Smooth muscle cell (in vitro differentiated cells): ENCODE measurements at regions not wholly inside any gene's neighbourhood (a gene's known extent, or its start where the extent isn't known, plus 50 kb on each side); places are given as distances from the start of the nearest gene placed in this dataset.

Experiments used
- DNase-seq: peaks from one replicate; lab custom pipeline; 2025; ENCODE audit not compliant: unreplicated experiment; lab: John Stamatoyannopoulos, UW
- H2AFZ ChIP-seq: fragments of 200-600 bp; sonication (generic); 2 replicates; pipeline ENCODE4 v1.6.0; 2016; ENCODE audit warnings: antibody characterized with exemption, low read depth, mild to moderate bottlenecking
- H3F3A ChIP-seq: fragments of 200-600 bp; sonication (generic); 2 replicates; pipeline ENCODE4 v1.6.0; 2017; ENCODE audit warnings: antibody characterized with exemption, low read depth
- H3K27ac ChIP-seq: fragments of 200-600 bp; sonication (generic); 2 replicates; pipeline ENCODE4 v1.5.1; 2016; ENCODE audit warnings: low read depth, mild to moderate bottlenecking
- H3K27me3 ChIP-seq: fragments of 200-600 bp; sonication (generic); 2 replicates; pipeline ENCODE4 v1.6.1; 2016; ENCODE audit warnings: low read depth, mild to moderate bottlenecking
- H3K36me3 ChIP-seq: fragments of 200-600 bp; sonication (generic); 2 replicates; pipeline ENCODE4 v1.5.1; 2016; ENCODE audit warnings: low read depth
- H3K4me1 ChIP-seq: fragments of 200-600 bp; sonication (generic); 2 replicates; pipeline ENCODE4 v1.5.1; 2016; ENCODE audit warnings: low read depth
- H3K4me2 ChIP-seq: fragments of 200-600 bp; sonication (generic); 2 replicates; pipeline ENCODE4 v1.6.0; 2016; ENCODE audit warnings: mild to moderate bottlenecking
- H3K4me3 ChIP-seq: fragments of 200-600 bp; sonication (generic); 2 replicates; pipeline ENCODE4 v1.5.1; 2016; ENCODE audit warnings: mild to moderate bottlenecking
- H3K79me2 ChIP-seq: fragments of 200-600 bp; sonication (generic); 2 replicates; pipeline ENCODE4 v1.6.0; 2016; ENCODE audit warnings: low read depth, mild to moderate bottlenecking
- H3K9ac ChIP-seq: fragments of 200-600 bp; sonication (generic); 2 replicates; pipeline ENCODE4 v1.6.0; 2016; ENCODE audit warnings: low read depth
- H3K9me3 ChIP-seq: fragments of 200-600 bp; sonication (generic); replicated peaks from 2 replicates; pipeline ENCODE4 v1.5.1; 2016; ENCODE audit warnings: low read depth
- H4K20me1 ChIP-seq: fragments of 200-600 bp; sonication (generic); 2 replicates; pipeline ENCODE4 v1.6.0; 2016; ENCODE audit warnings: low read depth
- WGBS: methylation state at CpG from one replicate; pipeline ENCODE4 v1.1.7; 2016; ENCODE audit warnings: low lambda C conversion rate; 5-methylcytosine and 5-hydroxymethylcytosine counted together
- TF ChIP-seq, protein P1 (sequence below): fragments of 200-600 bp; sonication (generic); IDR thresholded peaks from 2 replicates; pipeline ENCODE4 v1.5.1; 2017; ENCODE audit warnings: borderline replicate concordance, mild to moderate bottlenecking, antibody characterized with exemption; ENCODE audit not compliant: insufficient read depth, poor library complexity, severe bottlenecking

DNA sequence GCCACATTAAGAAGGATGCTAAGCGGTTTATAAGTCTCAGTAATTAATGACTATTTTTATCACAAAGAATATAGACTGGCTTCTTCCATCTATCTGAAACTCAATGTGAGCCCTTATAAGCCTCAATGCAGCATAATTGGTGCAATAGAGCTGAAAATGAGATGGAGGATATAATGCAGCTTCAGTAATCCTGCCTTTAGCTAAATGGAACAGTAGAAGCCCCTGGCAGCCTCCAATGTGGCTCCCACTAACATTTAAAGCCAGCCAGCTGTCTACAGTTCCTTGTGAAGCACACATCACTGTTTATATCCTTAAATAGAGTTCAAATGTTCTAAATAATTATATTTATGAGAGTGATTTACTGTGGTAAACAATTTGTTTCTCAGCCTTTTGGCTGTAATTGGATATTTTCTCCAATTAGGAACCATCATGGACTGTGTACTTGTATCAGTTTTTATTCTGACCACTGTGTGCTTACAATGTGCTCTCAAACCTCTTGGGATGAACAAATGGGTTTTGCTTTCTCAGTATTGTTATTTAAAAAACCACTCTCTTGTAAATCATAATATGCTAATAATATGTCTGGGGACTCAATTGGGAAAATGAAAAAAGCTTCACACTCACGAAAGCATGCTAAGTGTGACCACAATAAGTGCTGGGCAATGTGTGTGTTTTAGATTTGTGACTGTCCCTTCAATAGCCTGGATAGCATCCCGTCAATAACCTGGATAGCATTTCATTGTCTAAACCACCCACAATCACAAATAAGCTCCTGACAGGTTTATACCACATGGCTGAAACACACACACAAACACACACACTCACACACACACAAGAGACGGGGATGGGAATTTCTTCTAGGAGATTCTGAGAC lies 366.6 kb downstream of the GBE1 start:
- H3K36me3 ChIP-seq, result no peaks in the 10 kb centered on the region

DNA sequence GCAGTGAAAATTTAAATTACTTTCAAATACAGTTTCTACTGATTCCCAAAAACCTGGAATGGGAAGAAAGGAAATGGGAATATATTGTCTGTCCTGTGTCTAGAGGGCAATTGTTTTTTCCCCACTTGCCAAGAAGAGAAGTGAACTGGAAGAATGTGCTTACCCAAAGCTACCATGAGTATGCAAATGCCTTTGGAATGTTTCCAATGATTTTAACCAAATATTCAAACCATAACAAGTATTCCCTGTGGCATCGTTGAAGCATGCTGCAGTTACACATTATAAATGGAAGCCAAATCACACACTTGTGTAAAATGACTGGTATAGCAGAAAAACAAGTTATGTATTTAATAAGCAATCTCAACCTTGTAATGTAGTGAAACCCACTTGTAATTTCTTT lies 368.2 kb downstream of the GBE1 start:
- Histone ChIP-seq H3K4me3 (no peak overlapping the region), H3K27ac (no peak overlapping the region), H3K27me3 (no peaks in the 10 kb centered on the region), H4K20me1 (no peaks in the 10 kb centered on the region), H2AFZ (no peak overlapping the region), H3K4me1 (no peaks in the 10 kb centered on the region), H3K79me2 (no peaks in the 10 kb centered on the region), H3K4me2 (no peak overlapping the region), H3F3A (no peaks in the 10 kb centered on the region), H3K36me3 (no peaks in the 10 kb centered on the region), H3K9me3 (no peaks in the 10 kb centered on the region), H3K9ac (no peak overlapping the region)
- no peak for DNase-seq
- WGBS, result 85% methylated on average over 1 of the region's 1 CpG
- TF ChIP-seq, protein P1, sequence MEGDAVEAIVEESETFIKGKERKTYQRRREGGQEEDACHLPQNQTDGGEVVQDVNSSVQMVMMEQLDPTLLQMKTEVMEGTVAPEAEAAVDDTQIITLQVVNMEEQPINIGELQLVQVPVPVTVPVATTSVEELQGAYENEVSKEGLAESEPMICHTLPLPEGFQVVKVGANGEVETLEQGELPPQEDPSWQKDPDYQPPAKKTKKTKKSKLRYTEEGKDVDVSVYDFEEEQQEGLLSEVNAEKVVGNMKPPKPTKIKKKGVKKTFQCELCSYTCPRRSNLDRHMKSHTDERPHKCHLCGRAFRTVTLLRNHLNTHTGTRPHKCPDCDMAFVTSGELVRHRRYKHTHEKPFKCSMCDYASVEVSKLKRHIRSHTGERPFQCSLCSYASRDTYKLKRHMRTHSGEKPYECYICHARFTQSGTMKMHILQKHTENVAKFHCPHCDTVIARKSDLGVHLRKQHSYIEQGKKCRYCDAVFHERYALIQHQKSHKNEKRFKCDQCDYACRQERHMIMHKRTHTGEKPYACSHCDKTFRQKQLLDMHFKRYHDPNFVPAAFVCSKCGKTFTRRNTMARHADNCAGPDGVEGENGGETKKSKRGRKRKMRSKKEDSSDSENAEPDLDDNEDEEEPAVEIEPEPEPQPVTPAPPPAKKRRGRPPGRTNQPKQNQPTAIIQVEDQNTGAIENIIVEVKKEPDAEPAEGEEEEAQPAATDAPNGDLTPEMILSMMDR, result no peak

More for the DNA sequence above, 366.6 kb downstream of the GBE1 start:
- Histone ChIP-seq H3K4me1 (no peaks in the 10 kb centered on the region), H3K27me3 (no peaks in the 10 kb centered on the region), H2AFZ (no peak overlapping the region), H3K4me2 (no peak overlapping the region), H3K79me2 (no peaks in the 10 kb centered on the region), H3K4me3 (no peak overlapping the region), H4K20me1 (no peaks in the 10 kb centered on the region), H3F3A (no peaks in the 10 kb centered on the region), H3K27ac (no peak overlapping the region), H3K9ac (no peak overlapping the region), H3K9me3 (no peaks in the 10 kb centered on the region)
- 85% methylated on average over 4 of the region's 4 CpGs for WGBS
- TF ChIP-seq, protein P1, result no peak
- no peak for DNase-seq

DNA sequence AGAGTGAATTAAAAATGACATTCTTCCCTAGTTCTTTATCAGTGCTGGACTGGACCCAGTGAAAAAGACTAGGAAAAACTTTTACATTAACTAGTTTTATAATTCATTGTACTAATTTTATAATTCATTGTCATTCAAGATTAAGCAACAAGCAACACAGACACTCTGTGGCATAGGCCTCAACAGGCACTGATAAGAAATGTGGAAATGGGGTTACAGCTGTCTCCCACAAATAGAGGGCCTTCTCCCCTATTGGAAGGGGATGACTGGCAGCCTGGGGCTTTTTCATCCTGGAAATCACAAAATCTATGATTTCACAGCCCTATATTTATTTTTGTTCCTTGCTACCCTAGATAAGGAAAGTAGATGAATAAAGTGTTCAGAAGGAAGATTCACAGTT lies 370.6 kb downstream of the GBE1 start:
- Histone ChIP-seq H3K27ac (no peak overlapping the region), H2AFZ (no peak overlapping the region), H3K4me1 (no peaks in the 10 kb centered on the region), H3K9ac (no peak overlapping the region), H3K27me3 (no peaks in the 10 kb centered on the region), H3F3A (no peaks in the 10 kb centered on the region), H4K20me1 (no peaks in the 10 kb centered on the region), H3K9me3 (no peaks in the 10 kb centered on the region), H3K4me2 (no peak overlapping the region), H3K4me3 (no peak overlapping the region), H3K36me3 (no peaks in the 10 kb centered on the region), H3K79me2 (no peaks in the 10 kb centered on the region)
- no peak for DNase-seq
- TF ChIP-seq, protein P1, result no peak

DNA sequence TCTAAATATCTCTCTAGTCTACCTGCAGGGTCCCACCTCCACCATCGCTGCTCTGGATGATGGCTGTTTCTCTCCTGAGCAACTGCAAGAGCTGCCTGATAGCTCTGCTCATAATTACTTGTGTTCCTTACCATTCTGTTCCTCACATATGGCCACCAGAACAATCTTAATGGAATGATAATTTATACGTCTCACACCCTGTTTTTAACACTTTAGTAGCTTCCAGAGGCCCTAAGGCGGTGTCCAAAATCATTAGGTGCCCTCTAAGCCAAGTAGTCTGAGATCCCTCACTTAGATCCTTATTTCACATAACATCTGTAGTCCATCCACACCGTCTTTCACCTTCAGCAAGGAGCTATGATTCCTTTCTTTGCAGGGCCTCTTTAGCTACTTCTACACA lies 373.3 kb downstream of the GBE1 start:
- no peak for DNase-seq
- H4K20me1 ChIP-seq, result no peaks in the 10 kb centered on the region
- no peak overlapping the region for H2AFZ ChIP-seq

More for the DNA sequence above, 373.3 kb downstream of the GBE1 start:
- Histone ChIP-seq H3K9me3 (no peaks in the 10 kb centered on the region), H3K27me3 (no peaks in the 10 kb centered on the region), H3K79me2 (no peaks in the 10 kb centered on the region), H3K27ac (no peak overlapping the region), H3F3A (no peaks in the 10 kb centered on the region), H3K9ac (no peak overlapping the region), H3K4me2 (no peak overlapping the region), H3K4me1 (no peaks in the 10 kb centered on the region), H3K4me3 (no peak overlapping the region), H3K36me3 (no peaks in the 10 kb centered on the region)
- 85% methylated on average over 4 of the region's 4 CpGs for WGBS
- TF ChIP-seq, protein P1, result no peak
